HG03060 (cell line): ENCODE measurements at regions not wholly inside any gene's neighbourhood (a gene's known extent, or its start where the extent isn't known, plus 50 kb on each side); places are given as distances from the start of the nearest gene placed in this dataset.
"Not testable (repeated sequence)": the region's sequence is repeated elsewhere in the genome, so short reads cannot be mapped to it uniquely, and the experiment has no call there.

ENCODE experiments used
- ATAC-seq: cut with Tn5 transposase; IDR thresholded peaks from one replicate; pipeline ENCODE4 v1.9.1; 2021; ENCODE audit warnings: low read depth, moderate number of reproducible peaks; ENCODE audit not compliant: unreplicated experiment

DNA sequence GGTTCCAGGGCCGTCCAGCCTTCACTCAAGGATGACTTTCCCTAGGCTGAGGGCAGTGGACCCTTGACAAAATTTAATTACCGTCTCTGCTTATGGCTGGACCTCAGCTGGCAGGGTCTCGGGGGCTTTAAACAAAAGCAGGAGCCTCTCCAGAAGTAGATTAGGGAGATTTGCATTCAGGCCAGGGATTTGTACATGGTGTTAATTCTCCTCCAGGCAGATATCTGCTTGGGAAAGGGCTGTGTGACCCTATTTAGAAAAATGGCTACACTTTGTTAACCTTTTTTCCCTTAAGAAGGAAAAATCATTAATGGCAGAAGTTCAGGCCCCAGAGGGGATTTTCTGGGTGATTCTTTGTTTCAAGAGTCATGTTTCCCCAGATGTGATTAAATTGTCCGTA, 329.1 kb upstream of the C2CD4B start:
- no peak for ATAC-seq

DNA sequence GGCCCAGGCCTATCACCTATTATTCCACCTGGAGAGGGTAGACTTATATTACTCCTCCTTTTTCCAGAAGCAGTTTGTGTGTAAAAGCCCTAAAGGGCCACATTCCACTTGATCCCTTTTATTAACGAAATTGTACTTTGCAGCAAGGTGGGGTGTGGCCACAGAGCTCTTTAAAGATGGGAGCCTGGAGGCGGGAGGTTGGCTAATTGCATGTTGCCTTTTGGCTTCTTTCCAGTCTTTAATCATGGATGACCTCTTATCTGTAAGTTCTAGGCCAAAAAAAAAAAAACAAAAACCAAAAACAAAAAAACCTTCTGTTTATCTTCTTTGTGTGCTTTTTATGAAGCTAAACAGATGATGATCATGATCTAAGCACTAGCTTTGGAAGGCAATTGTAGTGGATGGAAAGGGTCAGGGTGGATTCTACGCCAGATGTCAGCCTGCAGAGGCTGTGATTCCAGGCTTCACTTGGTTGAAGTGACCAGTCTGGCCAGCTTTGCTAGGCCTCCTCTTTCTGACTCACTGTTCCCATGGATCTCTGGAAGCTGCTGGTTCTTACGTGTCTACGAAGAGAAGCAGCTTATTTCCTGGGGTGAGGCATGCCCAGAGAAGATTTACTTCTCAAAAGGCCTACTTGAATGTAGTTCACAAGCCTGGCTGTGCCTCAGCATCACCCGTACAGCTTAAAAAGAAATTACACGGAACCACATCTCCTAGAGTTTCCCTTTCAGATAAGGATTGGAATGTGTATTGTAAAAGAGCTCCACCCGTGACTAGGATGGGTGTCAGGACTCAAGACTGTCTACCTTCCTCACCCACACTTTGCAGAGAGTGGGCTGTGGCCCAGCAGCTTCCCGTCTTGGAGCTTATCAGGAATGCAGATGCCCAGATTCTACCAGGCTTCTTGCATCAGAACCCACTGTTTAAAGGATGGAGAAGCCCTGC, 330.9 kb upstream of the C2CD4B start:
- no peak for ATAC-seq

GRCh38 chr15:62497356-62497755, 332.3 kb upstream of the C2CD4B start:
- no peak for ATAC-seq

DNA sequence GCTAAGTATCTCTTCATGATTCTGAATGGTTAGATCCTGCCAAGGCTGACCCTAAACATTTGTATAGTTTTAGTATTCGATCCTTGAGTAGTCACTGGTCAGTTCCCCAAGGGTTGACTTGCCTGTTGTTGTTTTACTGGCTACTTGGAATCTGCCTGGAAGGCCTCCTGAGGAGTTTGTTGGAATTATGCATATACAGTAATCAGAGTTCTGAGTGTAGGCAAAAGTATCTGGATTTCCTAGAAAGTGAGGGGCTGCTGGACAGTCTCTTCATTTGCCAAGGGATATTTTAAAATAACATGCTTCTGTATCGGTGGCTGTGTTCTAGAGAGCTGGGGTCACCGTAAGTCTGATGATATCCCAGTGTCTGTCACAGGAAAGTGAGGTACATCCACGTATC, 333.2 kb upstream of the C2CD4B start:
- no peak for ATAC-seq

DNA sequence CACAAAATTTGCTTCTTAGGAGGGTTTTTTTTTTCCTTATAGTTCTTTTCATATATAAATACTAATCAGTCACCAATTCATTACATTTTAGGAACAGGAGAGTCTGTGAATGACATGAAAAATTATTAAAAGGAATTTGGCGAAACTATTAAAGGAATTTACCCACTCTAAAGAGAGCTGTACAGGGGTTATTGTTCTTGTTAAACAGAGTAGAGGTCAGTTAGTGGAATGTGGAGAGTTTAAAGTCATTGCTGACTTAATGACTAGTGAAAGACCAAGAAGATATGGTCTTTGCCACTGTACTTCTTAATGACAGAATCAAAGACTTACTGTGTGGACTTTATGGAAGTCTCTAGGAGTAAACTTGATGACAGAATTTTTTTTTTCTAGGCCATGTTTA, 333.6 kb upstream of the C2CD4B start:
- ATAC-seq: no peak

DNA sequence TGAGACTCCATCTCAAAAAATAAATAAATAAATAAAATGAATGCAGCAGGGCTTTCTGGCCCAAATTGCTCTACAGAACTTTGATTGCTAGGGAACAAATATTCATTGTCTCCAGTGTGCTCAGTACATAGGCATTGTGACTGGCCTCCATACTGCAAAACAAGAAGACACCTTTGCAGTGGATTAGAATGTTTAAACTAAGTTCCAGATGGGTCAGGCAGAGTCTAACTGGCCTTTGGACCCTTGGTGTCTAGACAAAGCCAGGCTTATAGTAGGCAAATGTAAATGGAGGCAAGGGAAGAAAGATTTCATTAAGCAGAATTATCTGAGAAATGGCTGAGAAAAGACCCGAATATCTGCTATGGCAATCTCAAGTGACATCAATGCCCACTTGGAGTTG, 335.2 kb upstream of the C2CD4B start:
- ATAC-seq: no peak

GRCh38 chr15:62502451-62502850, 337.4 kb upstream of the C2CD4B start:
- no peak for ATAC-seq

GRCh38 chr15:62503451-62503850, 338.4 kb upstream of the C2CD4B start:
- no peak for ATAC-seq

- ATAC-seq: no peak
Measured at GRCh38 chr15:62505762-62506161, 340.7 kb upstream of the C2CD4B start.

DNA sequence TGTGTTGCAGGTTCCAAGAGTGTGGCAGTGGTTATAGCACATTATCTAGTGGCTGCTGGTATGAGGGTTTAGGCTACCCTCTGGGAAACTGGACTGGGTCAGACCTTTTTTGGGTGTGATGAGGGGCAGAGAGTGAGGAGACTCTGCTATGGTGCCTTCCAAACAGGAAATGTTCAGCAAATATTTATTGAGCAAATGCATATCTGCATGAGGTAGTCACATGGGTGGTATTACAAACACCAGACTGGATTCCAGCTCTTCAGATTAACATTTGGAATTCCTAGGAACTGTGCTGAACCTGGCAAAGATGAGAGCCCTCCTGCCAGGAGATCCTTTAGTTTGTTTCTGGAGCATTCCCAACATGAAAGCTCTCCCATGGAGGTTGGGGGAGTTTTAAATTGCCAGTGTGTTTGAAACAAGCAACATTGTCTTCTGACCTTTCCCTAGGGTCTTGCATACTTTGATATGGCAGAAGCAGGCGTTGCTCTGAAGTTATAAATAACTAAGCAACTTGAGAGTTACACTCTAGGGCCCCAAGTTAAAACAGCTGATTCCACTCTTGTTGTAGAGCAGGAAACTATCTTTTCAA, 341.2 kb upstream of the C2CD4B start:
- no peak for ATAC-seq

DNA sequence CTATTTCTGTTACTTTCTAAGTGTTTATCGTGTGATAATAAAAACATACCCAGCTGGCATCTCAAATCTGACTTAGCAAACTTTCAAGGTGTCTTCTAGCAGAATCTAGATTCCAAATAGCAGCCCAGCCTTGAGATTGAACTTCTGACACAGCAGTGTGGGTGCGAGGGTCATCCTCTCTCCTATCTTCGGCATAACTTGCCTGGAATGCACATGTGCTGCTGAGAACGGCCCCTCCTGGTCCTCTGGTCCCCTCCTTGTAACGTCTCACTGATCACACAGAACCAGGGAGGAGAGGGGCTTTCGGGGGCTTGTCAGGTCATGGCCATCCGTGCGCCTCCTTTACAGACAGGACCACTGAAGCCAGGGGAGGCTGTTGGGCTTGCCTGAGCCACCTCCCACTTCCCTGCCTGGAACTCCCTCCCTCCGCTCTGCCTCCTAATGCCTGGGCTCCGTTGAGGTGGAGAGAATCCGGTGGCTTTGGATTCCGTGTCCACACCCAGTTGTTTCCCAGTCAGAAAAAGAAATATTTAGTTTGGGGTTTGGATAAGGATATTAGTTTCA, 344.4 kb upstream of the C2CD4B start:
- no peak for ATAC-seq

- no peak for ATAC-seq
Measured at GRCh38 chr15:62510791-62511190, 345.7 kb upstream of the C2CD4B start.

DNA sequence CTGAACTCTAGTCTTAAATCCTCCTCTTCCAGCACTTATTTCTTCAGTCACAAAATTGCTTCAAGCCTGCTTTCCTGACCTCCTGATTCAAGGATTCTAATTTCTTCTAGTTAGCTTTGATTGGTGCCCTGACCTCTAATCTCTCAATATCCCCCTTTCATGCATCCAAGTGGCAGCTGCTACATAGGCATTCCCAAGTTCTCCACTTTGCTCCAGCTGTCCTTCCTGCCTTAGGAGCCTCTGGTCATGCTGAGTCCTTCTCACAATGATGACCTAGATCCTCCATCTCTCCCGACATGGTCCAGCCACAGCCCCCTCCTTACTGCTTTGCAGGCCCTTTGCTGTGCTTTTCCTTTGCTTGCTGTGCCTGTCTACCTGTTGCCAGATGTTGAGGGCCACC, 347.8 kb upstream of the C2CD4B start:
- no peak for ATAC-seq

DNA sequence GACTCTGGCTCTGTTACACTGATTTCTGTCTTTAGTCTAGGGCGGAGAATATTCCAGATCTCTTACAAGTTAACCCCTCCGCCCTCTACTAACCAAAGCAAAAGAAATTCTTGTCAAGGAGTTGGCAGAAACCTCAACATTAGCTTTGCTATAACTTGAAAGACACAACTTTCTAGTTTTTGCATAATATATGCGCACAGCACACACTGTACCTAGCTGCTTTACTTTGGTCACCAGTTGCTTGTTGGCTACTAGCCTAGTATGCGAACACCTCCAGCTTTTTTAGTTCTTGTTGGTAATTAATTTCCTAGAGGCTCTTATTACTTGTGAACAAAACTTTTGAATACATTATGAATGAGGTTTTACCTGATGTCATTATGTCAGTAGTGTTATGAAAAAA, 348.8 kb upstream of the C2CD4B start:
- no peak for ATAC-seq

DNA sequence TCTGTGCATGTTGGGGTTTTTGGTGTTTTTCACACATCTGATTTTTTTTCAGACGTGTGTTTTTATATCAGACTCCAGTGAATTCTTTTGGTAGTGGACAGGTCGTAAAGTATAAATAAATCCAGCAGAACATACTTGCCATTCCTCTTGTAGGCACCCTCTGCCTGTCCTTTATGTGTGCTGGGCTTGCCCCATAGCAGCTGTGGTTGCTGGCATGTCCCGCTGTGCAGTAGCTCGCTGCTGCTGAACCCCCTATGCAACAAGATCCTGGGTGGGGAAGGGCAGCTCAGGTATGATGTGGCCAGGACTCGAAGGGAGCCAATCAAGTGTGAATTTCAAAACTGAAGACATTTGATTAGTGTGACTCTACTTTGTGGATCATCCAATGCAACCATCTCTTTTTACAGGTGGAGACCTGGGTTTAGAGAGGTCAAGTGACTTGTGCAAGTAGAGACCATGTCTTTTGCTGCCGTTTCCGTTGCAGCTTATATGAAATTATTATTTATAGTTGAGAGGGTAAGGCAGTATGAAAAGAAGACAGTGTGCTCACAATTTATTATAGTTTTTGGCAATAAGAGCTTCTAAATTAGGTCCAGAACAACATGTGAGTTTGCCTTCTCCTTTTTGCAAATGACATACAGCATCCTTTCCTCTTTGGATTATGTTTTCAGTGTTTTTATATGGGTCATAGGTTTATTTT, 350.8 kb upstream of the C2CD4B start:
- ATAC-seq: no peak

DNA sequence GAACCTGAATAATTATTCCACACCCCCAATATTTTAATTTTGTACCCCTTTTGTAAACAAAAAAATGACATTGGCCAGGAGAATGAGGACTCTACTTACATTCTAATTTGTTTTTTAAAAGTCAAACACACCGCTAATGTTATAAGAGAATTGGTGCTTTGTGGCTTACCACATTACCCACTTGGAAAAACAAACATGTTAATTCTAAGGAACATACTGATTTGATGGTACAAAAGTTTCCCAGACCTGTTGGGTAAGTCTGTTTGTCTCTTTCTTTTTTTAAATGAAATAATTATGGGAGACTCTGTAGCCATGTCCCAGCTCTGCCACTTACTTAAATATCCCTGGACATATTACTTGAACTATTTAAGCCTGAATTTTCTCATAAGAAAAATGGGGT, 352.5 kb upstream of the C2CD4B start:
- no peak for ATAC-seq

DNA sequence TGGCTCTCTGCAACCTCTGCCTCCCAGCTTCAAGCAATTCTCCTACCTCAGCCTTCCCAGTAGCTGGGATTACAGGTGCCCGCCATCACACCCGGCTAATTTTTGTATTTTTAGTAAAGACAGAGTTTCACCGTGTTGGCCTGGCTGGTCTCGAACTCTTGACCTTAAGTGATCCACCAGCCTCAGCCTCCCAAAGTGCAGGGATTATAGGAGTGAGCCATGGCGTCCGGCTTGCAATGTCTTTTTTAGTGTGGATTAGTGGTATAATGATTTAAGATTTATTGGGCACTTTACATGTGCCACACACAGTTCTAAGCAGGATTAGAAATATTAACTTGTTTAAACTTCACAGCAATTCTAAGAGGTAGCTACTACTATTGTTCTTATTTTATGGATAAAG, 353.6 kb upstream of the C2CD4B start:
- not testable (repeated sequence) for ATAC-seq

GRCh38 chr15:62519900-62520299, 354.8 kb upstream of the C2CD4B start:
- no peak for ATAC-seq

DNA sequence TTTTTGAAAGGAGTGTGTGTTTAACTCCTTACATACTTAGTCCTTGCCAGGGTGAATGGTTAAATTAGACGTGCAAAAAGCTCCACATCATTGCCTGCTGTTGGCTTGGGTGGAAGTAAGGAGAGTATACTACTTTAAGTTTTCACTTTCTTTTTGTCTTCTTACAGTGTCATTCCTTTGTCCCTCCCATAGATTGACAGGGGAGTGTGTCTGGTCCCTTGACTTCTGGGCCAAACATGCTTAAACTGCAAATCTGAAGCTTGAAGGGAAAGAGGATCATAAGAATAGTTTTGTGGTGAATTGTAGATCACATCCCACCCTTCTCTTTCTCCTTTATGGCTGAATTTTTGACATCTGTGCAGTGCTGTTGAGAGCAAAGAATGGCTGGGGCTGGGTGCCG, 355.8 kb upstream of the C2CD4B start:
- no peak for ATAC-seq

DNA sequence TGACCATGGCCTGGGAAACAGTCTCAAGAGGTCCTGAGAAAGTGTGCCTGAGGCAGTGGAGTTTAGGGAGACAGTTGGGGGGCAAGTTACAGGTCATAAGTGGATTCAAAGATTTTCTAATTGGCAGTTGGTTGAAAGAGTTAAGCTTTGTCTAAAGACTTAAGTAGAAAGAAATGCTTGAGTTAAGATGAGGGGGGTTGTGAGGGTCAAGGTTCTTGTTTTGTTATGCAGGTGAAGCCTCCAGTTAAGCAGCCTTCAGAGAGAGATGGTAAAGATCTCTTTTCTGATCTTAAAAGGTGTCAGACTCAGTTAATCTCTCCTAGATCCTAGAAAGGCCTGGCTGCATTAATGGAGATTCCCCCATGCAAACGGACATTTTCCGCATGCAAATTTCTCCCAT, 356.3 kb upstream of the C2CD4B start:
- ATAC-seq: no peak

DNA sequence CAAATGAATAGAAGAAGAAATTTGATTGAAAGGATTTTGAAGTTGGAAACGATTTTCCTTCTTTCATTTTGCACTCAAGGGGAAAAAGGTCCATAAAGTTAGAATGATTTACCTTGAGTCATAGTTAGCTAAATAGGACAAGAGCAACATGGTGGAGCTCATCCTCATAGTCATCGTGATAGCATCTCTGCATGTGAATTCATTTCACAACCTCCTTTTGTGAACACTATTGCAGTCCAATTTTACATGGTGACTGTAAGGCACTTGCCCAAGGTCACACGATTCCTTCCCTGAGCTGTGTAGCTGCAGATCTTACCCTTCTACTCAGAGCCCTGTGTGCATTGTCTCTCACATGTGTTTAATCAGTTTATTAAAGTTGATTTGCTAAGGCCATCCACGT, 359.8 kb upstream of the C2CD4B start:
- no peak for ATAC-seq
